K562 (cell line): ENCODE measurements at regions not wholly inside any gene's neighbourhood (a gene's known extent, or its start where the extent isn't known, plus 50 kb on each side); places are given as distances from the start of the nearest gene placed in this dataset.

Experiments
- ATAC-seq: fragments of 200-7000 bp; cut with Tn5 transposase; 3 replicates; pipeline ENCODE4 v1.9.1; 2020; ENCODE audit warnings: moderate library complexity
- BruUV-seq: library from RNA; stranded (reverse); fragments of 400-500 nt; replicated peaks from 2 replicates; lab custom pipeline; 2021; lab: Mats Ljungman, UMichigan
- CTCF ChIA-PET: fragments of 300-600 bp; formaldehyde crosslinking; extraction: SDS; loops from one replicate; lab custom pipeline; 2021; ENCODE audit warnings: low intra/inter-chr PET ratio; lab: Yijun Ruan, JAX
- POLR2A ChIA-PET: fragments of 300-600, 350-650 bp; sonication (Branson Sonifier 250); formaldehyde crosslinking; extraction: SDS; loops from one replicate; lab custom pipeline; 2021; ENCODE audit warnings: antibody characterized with exemption, inconsistent platforms; lab: Yijun Ruan, JAX
- DNase-seq, 4 experiments: peaks; one replicate each; pipeline versions ENCODE4 v3.0.0 to v3.0.0-alpha.2; 2011 to 2018; ENCODE audit warnings: low spot score in 3 of 4, mixed read lengths in 3 of 4; ENCODE audit errors: extremely low read depth in 1 of 4
- FAIRE-seq: peaks from 2 replicates; lab custom pipeline; 2011; peaks lifted over from hg19 to GRCh38; lab: Jason Lieb, UNC
- H2AFZ ChIP-seq: 2 replicates; pipeline ENCODE4 v1.6.0; 2011; ENCODE audit warnings: low read depth, low read length, control low read depth, inconsistent platforms
- H3K27ac ChIP-seq: fragments of 200-600 bp; 3 replicates; pipeline ENCODE4 v1.8.0; 2011; ENCODE audit warnings: low read depth, mild to moderate bottlenecking, control low read depth, inconsistent platforms, low read length, moderate library complexity, mixed read lengths; ENCODE audit errors: extremely low read depth
- H3K27me3 ChIP-seq, 2 experiments: fragments of 300-600 bp in 1 of 2; 2 replicates in 1 of 2; 3 replicates in 1 of 2; pipeline versions ENCODE4 v1.6.0 to v1.8.0; 2011; ENCODE audit warnings: inconsistent platforms in 2 of 2, low read length in 2 of 2, mild to moderate bottlenecking in 1 of 2, mixed read lengths in 1 of 2, moderate library complexity in 1 of 2; ENCODE audit not compliant: control insufficient read depth in 2 of 2, insufficient read depth in 2 of 2
- H3K36me3 ChIP-seq: fragments of 300-600 bp; 3 replicates; pipeline ENCODE4 v1.8.0; 2011; ENCODE audit warnings: mild to moderate bottlenecking, low read length, inconsistent platforms; ENCODE audit not compliant: control insufficient read depth, insufficient read depth
- H3K4me1 ChIP-seq, 2 experiments: fragments of 200-600 bp in 1 of 2; replicated peaks in 1 of 2; 2 replicates in 1 of 2; 3 replicates in 1 of 2; pipeline versions ENCODE4 v1.5.1 to v1.8.0; 2011; ENCODE audit warnings: inconsistent platforms in 2 of 2, low read length in 2 of 2, mild to moderate bottlenecking in 1 of 2, mixed read lengths in 1 of 2, moderate library complexity in 1 of 2; ENCODE audit not compliant: control insufficient read depth in 2 of 2, insufficient read depth in 2 of 2
- H3K4me2 ChIP-seq: 2 replicates; pipeline ENCODE4 v1.6.1; 2011; ENCODE audit warnings: low read length, control low read depth, inconsistent platforms, mixed read lengths; ENCODE audit not compliant: insufficient read depth
- H3K4me3 ChIP-seq: fragments of 200-600 bp; sonication (generic), shearing (Covaris generic); 2 replicates; pipeline ENCODE4 v1.5.1; 2016; ENCODE audit warnings: control low read depth, inconsistent platforms
- H3K79me2 ChIP-seq: fragments of 200-600 bp; 3 replicates; pipeline ENCODE4 v1.8.0; 2011; ENCODE audit warnings: low read length, inconsistent platforms; ENCODE audit not compliant: control insufficient read depth, insufficient read depth
- H3K9ac ChIP-seq, 2 experiments: 2 replicates each; pipeline versions ENCODE4 v1.6.0 to v1.6.1; 2011; ENCODE audit warnings: low read depth in 2 of 2, low read length in 2 of 2, control low read depth in 1 of 2, inconsistent platforms in 1 of 2, mild to moderate bottlenecking in 1 of 2, mixed read lengths in 1 of 2; ENCODE audit not compliant: insufficient read depth in 1 of 2
- H3K9me1 ChIP-seq: one replicate; pipeline ENCODE4 v1.6.0; 2011; ENCODE audit warnings: inconsistent platforms, mild to moderate bottlenecking, low read length, moderate library complexity; ENCODE audit not compliant: control insufficient read depth, insufficient read depth
- H3K9me3 ChIP-seq: replicated peaks from 2 replicates; pipeline ENCODE4 v1.5.1; 2011; ENCODE audit warnings: low read depth, low read length, inconsistent platforms; ENCODE audit not compliant: control insufficient read depth, insufficient read depth
- H4K20me1 ChIP-seq: replicated peaks from 2 replicates; pipeline ENCODE4 v1.6.1; 2011; ENCODE audit warnings: low read length, inconsistent platforms, mixed read lengths; ENCODE audit not compliant: control insufficient read depth, insufficient read depth
- CHD1 ChIP-seq: fragments of 200-600 bp; sonication (generic); IDR thresholded peaks from one replicate; pipeline ENCODE4 v1.6.1; 2012; ENCODE audit warnings: mild to moderate bottlenecking, moderate library complexity, low read length, inconsistent platforms
- CXXC5 ChIP-seq: fragments of 250-450 bp; sonication (Bioruptor Pico); IDR thresholded peaks from 2 replicates; pipeline ENCODE4 v1.8.0; 2022; ENCODE audit warnings: inconsistent platforms, mild to moderate bottlenecking, moderate library complexity
- MECOM ChIP-seq: fragments of 250-450 bp; sonication (Bioruptor Pico); IDR thresholded peaks from 2 replicates; pipeline ENCODE4 v1.8.0; 2022; ENCODE audit warnings: inconsistent platforms
- MED1 ChIP-seq: sonication (generic); formaldehyde crosslinking; IDR thresholded peaks from 2 replicates; pipeline ENCODE4 v1.8.1; 2023; ENCODE audit warnings: missing genetic modification reagents, borderline replicate concordance
- NCOA4 ChIP-seq: fragments of 450-650 bp; IDR thresholded peaks from 2 replicates; pipeline ENCODE4 v1.6.1; 2018; ENCODE audit warnings: mild to moderate bottlenecking; ENCODE audit not compliant: partially characterized antibody
- NFRKB ChIP-seq: fragments of 450-650 bp; IDR thresholded peaks from 2 replicates; pipeline ENCODE4 v1.6.1; 2016; ENCODE audit warnings: low read depth
- TAL1 ChIP-seq: fragments of 450-650 bp; IDR thresholded peaks from 2 replicates; pipeline ENCODE4 v1.6.1; 2016; ENCODE audit warnings: mild to moderate bottlenecking
- TRIM28 ChIP-seq: fragments of 450-650 bp; IDR thresholded peaks from 2 replicates; pipeline ENCODE4 v1.6.1; 2017
- ZBED1 ChIP-seq: IDR thresholded peaks from 2 replicates; pipeline ENCODE4 v1.6.1; 2014
- ZNF561 ChIP-seq: fragments of 450-650 bp; formaldehyde crosslinking; conservative IDR thresholded peaks from 2 replicates; pipeline ENCODE4 v1.4.0; 2020; ENCODE audit warnings: mild to moderate bottlenecking, moderate library complexity
- WGBS: fragments of 100-300 bp; shearing (Covaris generic); methylation state at CpG from one replicate; pipeline ENCODE4 v1.1.6; 2016; ENCODE audit warnings: low coverage, mixed read lengths; ENCODE audit not compliant: insufficient coverage; ENCODE audit errors: missing lambda C conversion rate; 5-methylcytosine and 5-hydroxymethylcytosine counted together
- in situ Hi-C: fragments of 300-500 bp; cut with MboI; formaldehyde crosslinking; loops from 4 replicates; pipeline ENCODE4 v1.15.0; 2018; ENCODE audit warnings: inconsistent platforms, mixed read lengths
- intact Hi-C: fragments of 100-400 bp; cut with micrococcal nuclease; formaldehyde crosslinking; loops from 2 replicates; pipeline ENCODE4 v1.14.2; 2022
- TF ChIP-seq, protein P1 (sequence below): fragments of 450-650 bp; formaldehyde crosslinking; IDR thresholded peaks from 2 replicates; pipeline ENCODE4 v1.4.0; 2022; ENCODE audit warnings: missing genetic modification characterization
- TF ChIP-seq, protein P2 (sequence below): fragments of 450-650 bp; IDR thresholded peaks from 2 replicates; pipeline ENCODE4 v1.6.1; 2016
- TF ChIP-seq, protein P3 (sequence below): sonication (generic); formaldehyde crosslinking; IDR thresholded peaks from 2 replicates; pipeline ENCODE4 v1.4.0; 2020; ENCODE audit warnings: mild to moderate bottlenecking, missing genetic modification reagents

DNA sequence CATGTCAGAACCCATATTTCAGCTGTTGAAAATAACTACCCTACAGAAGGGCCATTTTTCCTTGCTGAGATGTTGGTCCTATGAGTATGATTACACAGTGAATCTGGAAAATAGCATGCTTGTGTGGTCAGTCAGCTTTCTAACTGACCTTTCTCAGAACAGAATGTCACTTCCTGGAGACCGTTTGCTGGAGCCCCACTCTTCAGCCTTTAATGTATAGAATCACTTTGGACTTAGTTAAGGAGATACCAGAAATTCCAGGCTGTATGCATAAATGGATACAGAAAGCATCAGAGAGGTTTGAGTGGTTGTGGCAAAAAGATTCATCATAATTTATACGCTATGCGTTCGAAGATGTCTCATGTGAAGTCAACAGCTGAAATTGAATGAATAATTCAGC lies 488.1 kb downstream of the EBF1 start:
- 0% methylated on average over 4 of the region's 4 CpGs for WGBS
- CTCF ChIA-PET = no interaction called here
- intact Hi-C loops (no loop called here), in situ Hi-C loops (no loop called here)
- ATAC-seq (no peak), FAIRE-seq (no peak), DNase-seq (no peak)
- Histone ChIP-seq H3K9ac (no peak overlapping the region), H3K4me2 (no peak overlapping the region), H3K4me1 (no peaks in the 10 kb centered on the region), H3K36me3 (no peaks in the 10 kb centered on the region), H3K27me3 (no peaks in the 10 kb centered on the region), H3K27ac (no peak overlapping the region), H3K9me1 (no peaks in the 10 kb centered on the region), H3K79me2 (no peaks in the 10 kb centered on the region), H3K4me3 (no peak overlapping the region), H2AFZ (no peak overlapping the region), H3K9me3 (no peaks in the 10 kb centered on the region), H4K20me1 (no peaks in the 10 kb centered on the region)
- no TSS peak for BruUV-seq
- TF ChIP-seq NFRKB = no peak
- no peak for TF ChIP-seq TAL1
- TF ChIP-seq, protein P1, sequence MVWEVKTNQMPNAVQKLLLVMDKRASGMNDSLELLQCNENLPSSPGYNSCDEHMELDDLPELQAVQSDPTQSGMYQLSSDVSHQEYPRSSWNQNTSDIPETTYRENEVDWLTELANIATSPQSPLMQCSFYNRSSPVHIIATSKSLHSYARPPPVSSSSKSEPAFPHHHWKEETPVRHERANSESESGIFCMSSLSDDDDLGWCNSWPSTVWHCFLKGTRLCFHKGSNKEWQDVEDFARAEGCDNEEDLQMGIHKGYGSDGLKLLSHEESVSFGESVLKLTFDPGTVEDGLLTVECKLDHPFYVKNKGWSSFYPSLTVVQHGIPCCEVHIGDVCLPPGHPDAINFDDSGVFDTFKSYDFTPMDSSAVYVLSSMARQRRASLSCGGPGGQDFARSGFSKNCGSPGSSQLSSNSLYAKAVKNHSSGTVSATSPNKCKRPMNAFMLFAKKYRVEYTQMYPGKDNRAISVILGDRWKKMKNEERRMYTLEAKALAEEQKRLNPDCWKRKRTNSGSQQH (CRISPR knock-in tag) = no peak
- POLR2A ChIA-PET = no interaction called here

DNA sequence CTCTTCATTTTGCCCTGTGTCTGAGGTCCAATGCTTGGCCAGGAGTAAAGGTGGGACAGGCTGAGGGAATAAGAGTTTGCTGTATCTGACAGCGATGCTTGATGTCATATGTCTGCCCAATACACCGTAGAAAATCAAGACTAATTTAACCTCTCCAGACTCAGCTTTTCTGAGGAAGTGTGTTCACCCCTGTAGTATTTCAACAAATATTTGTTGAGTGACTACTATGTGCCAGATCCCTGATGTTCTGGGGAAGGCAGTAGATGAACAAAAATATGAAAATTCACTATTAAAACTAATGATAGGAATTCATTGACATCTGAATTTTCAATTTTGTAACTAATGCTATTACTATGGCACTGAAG lies 489.7 kb downstream of the EBF1 start:
- no peaks in the 10 kb centered on the region for H3K4me1 ChIP-seq
- H3K9me3 ChIP-seq = no peaks in the 10 kb centered on the region
- ChIA-PET POLR2A (no interaction called here), CTCF (no interaction called here)
- no peak overlapping the region for H3K9ac ChIP-seq
- in situ Hi-C loops = no loop called here
- FAIRE-seq (no peak), DNase-seq (no peak), ATAC-seq (no peak)
- H3K36me3 ChIP-seq = no peaks in the 10 kb centered on the region
- intact Hi-C loops = no loop called here
- no peak overlapping the region for H3K4me3 ChIP-seq
- no peaks in the 10 kb centered on the region for H3K79me2 ChIP-seq
- no peaks in the 10 kb centered on the region for H4K20me1 ChIP-seq
- H3K27ac ChIP-seq = no peak overlapping the region
- no peak overlapping the region for H2AFZ ChIP-seq
- WGBS = 4% methylated on average over 2 of the region's 2 CpGs
- no TSS peak for BruUV-seq
- H3K9me1 ChIP-seq = no peaks in the 10 kb centered on the region
- no peaks in the 10 kb centered on the region for H3K27me3 ChIP-seq
- no peak overlapping the region for H3K4me2 ChIP-seq
- TF ChIP-seq ZBED1 (no peak), NCOA4 (no peak), MED1 (no peak), CXXC5 (CRISPR knock-in tag) (no peak), ZNF561 (CRISPR knock-in tag) (no peak), TRIM28 (no peak), MECOM (CRISPR knock-in tag) (no peak), CHD1 (no peak)
- TF ChIP-seq, protein P2, sequence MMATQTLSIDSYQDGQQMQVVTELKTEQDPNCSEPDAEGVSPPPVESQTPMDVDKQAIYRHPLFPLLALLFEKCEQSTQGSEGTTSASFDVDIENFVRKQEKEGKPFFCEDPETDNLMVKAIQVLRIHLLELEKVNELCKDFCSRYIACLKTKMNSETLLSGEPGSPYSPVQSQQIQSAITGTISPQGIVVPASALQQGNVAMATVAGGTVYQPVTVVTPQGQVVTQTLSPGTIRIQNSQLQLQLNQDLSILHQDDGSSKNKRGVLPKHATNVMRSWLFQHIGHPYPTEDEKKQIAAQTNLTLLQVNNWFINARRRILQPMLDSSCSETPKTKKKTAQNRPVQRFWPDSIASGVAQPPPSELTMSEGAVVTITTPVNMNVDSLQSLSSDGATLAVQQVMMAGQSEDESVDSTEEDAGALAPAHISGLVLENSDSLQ = no peak
- TF ChIP-seq, protein P3, sequence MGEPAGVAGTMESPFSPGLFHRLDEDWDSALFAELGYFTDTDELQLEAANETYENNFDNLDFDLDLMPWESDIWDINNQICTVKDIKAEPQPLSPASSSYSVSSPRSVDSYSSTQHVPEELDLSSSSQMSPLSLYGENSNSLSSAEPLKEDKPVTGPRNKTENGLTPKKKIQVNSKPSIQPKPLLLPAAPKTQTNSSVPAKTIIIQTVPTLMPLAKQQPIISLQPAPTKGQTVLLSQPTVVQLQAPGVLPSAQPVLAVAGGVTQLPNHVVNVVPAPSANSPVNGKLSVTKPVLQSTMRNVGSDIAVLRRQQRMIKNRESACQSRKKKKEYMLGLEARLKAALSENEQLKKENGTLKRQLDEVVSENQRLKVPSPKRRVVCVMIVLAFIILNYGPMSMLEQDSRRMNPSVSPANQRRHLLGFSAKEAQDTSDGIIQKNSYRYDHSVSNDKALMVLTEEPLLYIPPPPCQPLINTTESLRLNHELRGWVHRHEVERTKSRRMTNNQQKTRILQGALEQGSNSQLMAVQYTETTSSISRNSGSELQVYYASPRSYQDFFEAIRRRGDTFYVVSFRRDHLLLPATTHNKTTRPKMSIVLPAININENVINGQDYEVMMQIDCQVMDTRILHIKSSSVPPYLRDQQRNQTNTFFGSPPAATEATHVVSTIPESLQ (CRISPR knock-in tag) = no peak
